SJCRH30 (cell line): ENCODE measurements at regions not wholly inside any gene's neighbourhood (a gene's known extent, or its start where the extent isn't known, plus 50 kb on each side); places are given as distances from the start of the nearest gene placed in this dataset.
"Not testable (repeated sequence)": the region's sequence is repeated elsewhere in the genome, so short reads cannot be mapped to it uniquely, and the experiment has no call there.

Source experiments
- DNase-seq, 2 experiments: peaks; one replicate each; pipeline ENCODE4 v3.0.0-alpha.2; 2015 to 2020
- H3K27ac ChIP-seq: fragments of 250-450 bp; sonication (Bioruptor Pico); 2 replicates; pipeline ENCODE4 v1.5.1; 2020; ENCODE audit warnings: mild to moderate bottlenecking, moderate library complexity
- H3K27me3 ChIP-seq: fragments of 250-450 bp; sonication (Bioruptor Pico); 2 replicates; pipeline ENCODE4 v1.5.1; 2020; ENCODE audit warnings: mild to moderate bottlenecking, moderate library complexity
- H3K36me3 ChIP-seq: fragments of 250-450 bp; sonication (Bioruptor Pico); 2 replicates; pipeline ENCODE4 v1.5.1; 2020; ENCODE audit warnings: mild to moderate bottlenecking, moderate library complexity
- H3K4me1 ChIP-seq: fragments of 250-450 bp; sonication (Bioruptor Pico); 2 replicates; pipeline ENCODE4 v1.5.1; 2020; ENCODE audit warnings: mild to moderate bottlenecking, moderate library complexity
- H3K4me3 ChIP-seq: fragments of 250-450 bp; sonication (Bioruptor Pico); 2 replicates; pipeline ENCODE4 v1.5.1; 2020; ENCODE audit warnings: mild to moderate bottlenecking, moderate library complexity
- H3K9me3 ChIP-seq: fragments of 250-450 bp; sonication (Bioruptor Pico); replicated peaks from 2 replicates; pipeline ENCODE4 v1.5.1; 2020; ENCODE audit warnings: mild to moderate bottlenecking, moderate library complexity

DNA sequence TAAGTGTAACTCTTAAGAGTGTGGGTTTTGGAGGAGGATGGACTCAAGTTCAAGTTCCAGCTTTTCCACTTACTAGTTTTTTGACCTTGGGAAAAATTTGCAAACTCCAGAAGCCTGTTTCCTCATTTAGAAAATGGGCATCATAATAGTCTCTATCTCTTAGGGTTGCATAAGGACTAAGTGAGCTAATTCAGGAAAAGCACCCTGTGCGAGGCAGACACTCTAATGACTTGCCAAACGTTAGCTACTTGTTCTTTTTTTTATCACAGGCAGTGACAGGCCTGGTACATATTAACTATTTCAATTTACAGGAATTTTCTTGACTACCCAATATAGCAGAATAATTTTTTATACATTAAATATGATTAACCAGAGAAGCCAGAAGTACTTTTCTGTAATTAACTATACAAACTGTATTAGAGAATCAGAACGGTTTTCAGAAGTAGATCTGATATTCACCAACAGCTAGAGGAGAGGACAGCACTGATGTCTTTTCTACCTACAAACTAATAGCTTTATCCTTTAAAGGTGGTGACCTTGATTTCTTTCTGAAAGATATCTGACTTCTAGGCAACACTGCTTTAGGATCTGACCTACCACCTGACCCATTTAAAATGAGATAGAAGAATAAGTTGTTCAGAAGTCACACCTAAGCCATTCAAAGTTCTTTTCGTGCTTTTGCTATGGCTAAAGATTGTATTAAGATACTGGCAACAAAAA, 139.6 kb upstream of the HAND2 start:
- Histone ChIP-seq H3K4me3 (no peak overlapping the region), H3K27ac (no peak overlapping the region), H3K27me3 (no peaks in the 10 kb centered on the region), H3K9me3 (no peaks in the 10 kb centered on the region), H3K4me1 (no peaks in the 10 kb centered on the region), H3K36me3 (no peaks in the 10 kb centered on the region)
- DNase-seq: no peak

DNA sequence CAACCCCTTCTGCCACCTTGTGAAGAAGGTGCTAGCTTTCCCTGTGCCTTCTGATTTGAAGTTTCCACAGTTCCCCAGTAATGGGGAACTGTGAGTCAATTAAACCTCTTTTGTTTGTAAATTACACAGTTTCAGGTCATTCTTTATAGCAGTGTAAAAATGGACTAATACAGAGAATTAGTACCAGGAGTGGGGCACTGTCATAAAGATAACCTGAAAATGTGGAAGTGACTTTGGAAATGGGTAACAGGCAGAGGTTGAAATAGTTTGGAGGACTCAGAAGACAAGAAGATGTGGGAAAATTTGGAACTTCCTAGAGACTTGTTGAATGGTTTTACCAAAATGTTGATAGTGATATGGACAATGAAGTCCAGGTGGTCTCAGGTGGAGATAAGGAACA, 131.0 kb upstream of the HAND2 start:
- no peaks in the 10 kb centered on the region for H3K4me1 ChIP-seq
- H3K9me3 ChIP-seq: no peaks in the 10 kb centered on the region
- no peaks in the 10 kb centered on the region for H3K27me3 ChIP-seq
- H3K27ac ChIP-seq: no peak overlapping the region
- no peaks in the 10 kb centered on the region for H3K36me3 ChIP-seq
- no peak overlapping the region for H3K4me3 ChIP-seq
- DNase-seq: no peak

DNA sequence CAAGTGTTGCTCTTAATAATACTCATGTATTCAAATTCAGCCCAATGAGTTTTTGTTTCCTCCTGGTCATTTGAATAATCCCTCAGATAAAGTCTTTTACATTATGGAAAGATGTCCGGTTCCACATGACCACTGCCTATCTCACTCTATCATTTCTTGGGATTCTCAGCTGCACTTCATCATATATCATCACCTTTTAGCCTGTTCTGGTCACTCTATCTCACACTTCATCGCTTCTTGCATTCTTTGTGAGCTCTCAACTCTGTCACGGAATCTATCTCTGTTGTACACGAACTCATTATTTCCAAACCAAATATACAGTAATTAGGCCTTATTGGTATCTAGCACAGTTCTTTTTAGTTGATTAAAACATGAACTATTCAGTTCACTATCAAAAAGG, 126.9 kb upstream of the HAND2 start:
- H3K36me3 ChIP-seq: no peaks in the 10 kb centered on the region
- no peaks in the 10 kb centered on the region for H3K9me3 ChIP-seq
- H3K4me1 ChIP-seq: no peaks in the 10 kb centered on the region
- H3K27ac ChIP-seq: no peak overlapping the region
- H3K4me3 ChIP-seq: no peak overlapping the region
- H3K27me3 ChIP-seq: no peaks in the 10 kb centered on the region
- no peak for DNase-seq

GRCh38 chr4:173652283-173652931, 122.4 kb upstream of the HAND2 start:
- H3K4me3 ChIP-seq: no peak overlapping the region
- H3K27ac ChIP-seq: no peak overlapping the region
- H3K9me3 ChIP-seq: no peaks in the 10 kb centered on the region
- H3K36me3 ChIP-seq: no peaks in the 10 kb centered on the region
- no peak for DNase-seq
- no peaks in the 10 kb centered on the region for H3K27me3 ChIP-seq
- no peaks in the 10 kb centered on the region for H3K4me1 ChIP-seq

DNA sequence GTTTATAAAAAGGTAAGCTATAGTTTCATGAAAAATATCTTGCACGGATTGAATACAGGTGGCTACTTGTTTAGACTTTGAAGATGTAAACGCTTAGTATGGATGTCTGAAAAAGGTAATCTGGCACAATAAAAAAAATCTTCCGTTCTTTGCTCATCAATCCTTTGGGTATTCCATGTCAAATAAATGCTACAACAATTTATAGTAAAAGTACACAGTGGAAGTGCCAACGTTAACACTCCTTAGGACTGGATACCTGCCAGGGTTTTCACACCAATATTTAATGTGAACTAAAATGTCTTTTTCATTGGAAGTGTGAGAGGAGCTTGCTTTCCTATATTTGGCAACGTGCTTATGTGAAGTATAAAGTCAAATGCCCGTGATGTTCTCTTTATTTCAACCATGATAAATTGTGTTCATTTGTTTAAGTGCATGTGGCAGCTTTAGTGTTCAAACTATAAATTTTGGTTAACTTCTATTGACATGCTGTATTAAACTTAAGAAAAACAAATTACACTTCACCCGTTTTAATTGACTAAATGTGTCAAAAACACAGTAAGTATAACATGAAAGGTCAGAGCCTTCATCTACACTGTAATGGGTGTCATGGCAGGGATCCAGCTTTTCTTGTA, 121.7 kb upstream of the HAND2 start:
- no peak overlapping the region for H3K4me3 ChIP-seq
- no peaks in the 10 kb centered on the region for H3K27me3 ChIP-seq
- H3K27ac ChIP-seq: no peak overlapping the region
- H3K36me3 ChIP-seq: no peaks in the 10 kb centered on the region
- no peaks in the 10 kb centered on the region for H3K9me3 ChIP-seq
- DNase-seq: no peak
- no peaks in the 10 kb centered on the region for H3K4me1 ChIP-seq

DNA sequence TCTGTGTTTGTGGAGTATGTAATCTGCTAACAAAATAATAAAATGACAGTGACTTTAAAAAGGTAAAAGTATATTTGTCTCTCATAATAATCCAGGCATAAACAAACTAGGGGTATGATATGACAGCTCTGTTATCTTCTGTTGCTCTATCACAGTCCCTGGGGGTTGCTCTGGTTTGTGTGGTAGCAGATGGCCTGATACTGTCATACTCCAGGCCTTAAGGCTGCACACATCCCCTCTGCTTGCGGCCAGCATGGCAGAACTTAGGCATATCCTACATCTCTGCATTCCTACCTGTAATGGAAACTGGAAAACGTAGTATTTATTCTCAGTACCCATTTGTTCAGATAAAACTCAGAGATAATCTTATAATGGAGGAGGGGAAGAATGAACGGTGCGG, 117.9 kb upstream of the HAND2 start:
- Histone ChIP-seq H3K27ac (no peak overlapping the region), H3K4me3 (no peak overlapping the region), H3K36me3 (no peaks in the 10 kb centered on the region), H3K9me3 (no peaks in the 10 kb centered on the region), H3K4me1 (no peaks in the 10 kb centered on the region), H3K27me3 (no peaks in the 10 kb centered on the region)
- no peak for DNase-seq

GRCh38 chr4:173642509-173642908, 112.5 kb upstream of the HAND2 start:
- DNase-seq: no peak
- Histone ChIP-seq H3K27ac (no peak overlapping the region), H3K27me3 (no peaks in the 10 kb centered on the region), H3K4me1 (no peaks in the 10 kb centered on the region), H3K4me3 (no peak overlapping the region), H3K9me3 (no peaks in the 10 kb centered on the region), H3K36me3 (no peaks in the 10 kb centered on the region)

GRCh38 chr4:173635395-173635794, 105.4 kb upstream of the HAND2 start:
- DNase-seq: no peak
- Histone ChIP-seq H3K27ac (no peak overlapping the region), H3K36me3 (no peaks in the 10 kb centered on the region), H3K9me3 (no peaks in the 10 kb centered on the region), H3K4me1 (no peaks in the 10 kb centered on the region), H3K27me3 (no peaks in the 10 kb centered on the region), H3K4me3 (no peak overlapping the region)

DNA sequence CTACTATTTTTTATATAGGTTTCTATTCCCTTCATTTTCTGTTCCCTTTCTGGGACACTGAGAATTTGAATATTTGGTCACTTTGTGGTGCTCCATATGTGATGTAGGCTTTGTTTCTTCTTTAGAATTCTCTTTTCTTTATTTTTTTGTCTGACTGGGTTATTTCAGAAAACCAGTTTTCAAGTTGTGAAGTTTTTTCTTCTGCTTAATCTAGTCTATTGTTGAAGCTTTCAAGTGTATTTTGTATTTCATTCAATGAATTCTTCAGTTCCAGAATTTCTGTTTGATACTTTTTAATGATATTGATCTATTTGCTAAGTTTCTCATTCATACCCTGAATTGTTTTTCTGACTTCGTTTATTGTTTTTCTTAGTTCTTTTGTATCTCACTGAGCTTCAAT, 96.2 kb upstream of the HAND2 start:
- Histone ChIP-seq H3K27ac (no peak overlapping the region), H3K9me3 (no peaks in the 10 kb centered on the region), H3K27me3 (no peaks in the 10 kb centered on the region), H3K4me3 (no peak overlapping the region), H3K4me1 (no peaks in the 10 kb centered on the region), H3K36me3 (no peaks in the 10 kb centered on the region)
- DNase-seq: no peak

- not testable (repeated sequence) for H3K36me3 ChIP-seq, DNase-seq, H3K27me3 ChIP-seq, H3K27ac ChIP-seq, H3K4me1 ChIP-seq, H3K4me3 ChIP-seq, H3K9me3 ChIP-seq
Observed at GRCh38 chr4:173618648-173619047, 88.6 kb upstream of the HAND2 start.

GRCh38 chr4:173609158-173609557, 79.1 kb upstream of the HAND2 start:
- Histone ChIP-seq H3K4me1 (no peaks in the 10 kb centered on the region), H3K27me3 (no peaks in the 10 kb centered on the region), H3K27ac (no peak overlapping the region), H3K4me3 (no peak overlapping the region), H3K9me3 (no peaks in the 10 kb centered on the region), H3K36me3 (no peaks in the 10 kb centered on the region)
- DNase-seq: no peak

- DNase-seq, H3K4me3 ChIP-seq, H3K9me3 ChIP-seq, H3K36me3 ChIP-seq, H3K27me3 ChIP-seq, H3K4me1 ChIP-seq, H3K27ac ChIP-seq: not testable (repeated sequence)
Observed at GRCh38 chr4:173608632-173609031, 78.6 kb upstream of the HAND2 start.

- Histone ChIP-seq H3K4me1 (no peaks in the 10 kb centered on the region), H3K27me3 (no peaks in the 10 kb centered on the region), H3K9me3 (no peaks in the 10 kb centered on the region), H3K27ac (no peak overlapping the region), H3K36me3 (no peaks in the 10 kb centered on the region), H3K4me3 (no peak overlapping the region)
- DNase-seq: no peak
Observed at GRCh38 chr4:173591760-173592159, 61.7 kb upstream of the HAND2 start.

DNA sequence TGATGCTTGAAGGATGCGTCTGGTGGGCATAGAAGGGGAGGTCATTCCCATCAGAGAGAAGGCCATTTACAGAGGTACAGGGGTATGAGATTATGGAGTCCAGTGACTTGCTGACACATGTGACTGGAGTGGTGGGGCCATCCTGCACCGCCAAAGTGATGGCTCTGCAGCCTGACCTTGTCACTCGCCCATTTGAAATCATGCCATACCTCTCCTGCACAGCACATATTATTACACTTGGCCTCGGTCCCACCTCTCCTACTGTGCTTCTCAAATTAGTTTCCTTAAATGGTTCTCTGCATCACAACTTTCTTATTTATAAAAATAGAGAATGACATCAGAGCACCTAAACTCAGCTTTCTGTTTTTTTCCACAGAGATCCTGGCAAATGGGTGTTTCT, 60.7 kb upstream of the HAND2 start:
- Histone ChIP-seq H3K27ac (no peak overlapping the region), H3K27me3 (no peaks in the 10 kb centered on the region), H3K36me3 (no peaks in the 10 kb centered on the region), H3K4me1 (no peaks in the 10 kb centered on the region), H3K9me3 (no peaks in the 10 kb centered on the region), H3K4me3 (no peak overlapping the region)
- no peak for DNase-seq

- H3K27me3 ChIP-seq: no peaks in the 10 kb centered on the region
- H3K4me1 ChIP-seq: no peaks in the 10 kb centered on the region
- no peaks in the 10 kb centered on the region for H3K9me3 ChIP-seq
Observed at GRCh38 chr4:173585876-173586572, 56.0 kb upstream of the HAND2 start.

More at GRCh38 chr4:173585876-173586572, 56.0 kb upstream of the HAND2 start:
- no peak for DNase-seq
- no peaks in the 10 kb centered on the region for H3K36me3 ChIP-seq
- no peak overlapping the region for H3K27ac ChIP-seq
- no peak overlapping the region for H3K4me3 ChIP-seq
